Endothelial cell of umbilical vein (primary cell): ENCODE measurements at regions not wholly inside any gene's neighbourhood (a gene's known extent, or its start where the extent isn't known, plus 50 kb on each side); places are given as distances from the start of the nearest gene placed in this dataset.

ENCODE experiments used
- BruUV-seq: library from RNA; stranded (reverse); fragments of 400-500 nt; replicated peaks from 2 replicates; lab custom pipeline; 2021; lab: Mats Ljungman, UMichigan
- CTCF ChIA-PET: fragments of 300-600, 350-600 bp; sonication (Branson Sonifier 250); formaldehyde crosslinking; loops from one replicate; lab custom pipeline; 2021; ENCODE audit warnings: antibody characterized with exemption, inconsistent platforms; lab: Charles Lee
- POLR2A ChIA-PET: fragments of 300-600, 350-600 bp; sonication (Branson Sonifier 250); formaldehyde crosslinking; loops from one replicate; lab custom pipeline; 2021; ENCODE audit warnings: antibody characterized with exemption, inconsistent platforms; lab: Charles Lee
- DNase-seq: peaks from one replicate; pipeline ENCODE4 v3.0.0-alpha.2; 2011; ENCODE audit warnings: low read depth, low spot score
- FAIRE-seq: peaks from 2 replicates; lab custom pipeline; 2011; peaks lifted over from hg19 to GRCh38; lab: Jason Lieb, UNC
- H2AFZ ChIP-seq: 2 replicates; pipeline ENCODE4 v1.6.0; 2012; ENCODE audit warnings: low read depth, low read length, control low read depth, inconsistent platforms
- H3K27ac ChIP-seq: 2 replicates; pipeline ENCODE4 v1.5.1; 2011; ENCODE audit warnings: low read depth, mild to moderate bottlenecking, control low read depth, low read length, moderate library complexity; ENCODE audit not compliant: insufficient read depth
- H3K27me3 ChIP-seq, 2 experiments: 2 replicates each; pipeline versions ENCODE4 v1.6.0 to v1.6.1; 2011; ENCODE audit warnings: low read length in 2 of 2, mixed read lengths in 1 of 2; ENCODE audit not compliant: control insufficient read depth in 2 of 2, insufficient read depth in 2 of 2
- H3K36me3 ChIP-seq, 2 experiments: 2 replicates in 1 of 2; 3 replicates in 1 of 2; pipeline ENCODE4 v1.5.1; 2011; ENCODE audit warnings: low read length in 2 of 2, mild to moderate bottlenecking in 1 of 2, moderate library complexity in 1 of 2; ENCODE audit not compliant: control insufficient read depth in 2 of 2, insufficient read depth in 2 of 2; ENCODE audit errors: extremely low read depth in 1 of 2
- H3K4me1 ChIP-seq: 3 replicates; pipeline ENCODE4 v1.5.1; 2011; ENCODE audit warnings: mild to moderate bottlenecking, low read length; ENCODE audit not compliant: control insufficient read depth, insufficient read depth; ENCODE audit errors: extremely low read depth
- H3K4me2 ChIP-seq: 2 replicates; pipeline ENCODE4 v1.6.1; 2011; ENCODE audit warnings: low read length, control low read depth, mixed read lengths; ENCODE audit not compliant: insufficient read depth
- H3K4me3 ChIP-seq, 3 experiments: fragments of 200-600 bp in 1 of 3; sonication (generic), shearing (Covaris generic) in 1 of 3; replicated peaks in 1 of 3; 2 replicates each; pipeline ENCODE4 v1.5.1; 2011 to 2016; ENCODE audit warnings: control low read depth in 3 of 3, low read length in 3 of 3, mild to moderate bottlenecking in 2 of 3, inconsistent platforms in 1 of 3, low read depth in 1 of 3, moderate library complexity in 1 of 3; ENCODE audit not compliant: insufficient read depth in 1 of 3
- H3K79me2 ChIP-seq: 2 replicates; pipeline ENCODE4 v1.6.0; 2012; ENCODE audit warnings: low read length, inconsistent platforms; ENCODE audit not compliant: control insufficient read depth, insufficient read depth
- H3K9ac ChIP-seq: replicated peaks from 2 replicates; pipeline ENCODE3; 2011; ENCODE audit warnings: low read length, control low read depth; ENCODE audit not compliant: insufficient read depth; ENCODE audit errors: extremely low read depth
- H3K9me1 ChIP-seq: replicated peaks from 3 replicates; pipeline ENCODE4 v1.6.0; 2011; ENCODE audit warnings: mild to moderate bottlenecking, low read length; ENCODE audit not compliant: control insufficient read depth, insufficient read depth; ENCODE audit errors: extremely low read depth
- H3K9me3 ChIP-seq: replicated peaks from 2 replicates; pipeline ENCODE4 v1.5.1; 2012; ENCODE audit warnings: low read length, inconsistent platforms; ENCODE audit not compliant: control insufficient read depth, insufficient read depth
- H4K20me1 ChIP-seq: replicated peaks from 2 replicates; pipeline ENCODE3; 2011; ENCODE audit warnings: mild to moderate bottlenecking, low read length; ENCODE audit not compliant: control insufficient read depth, insufficient read depth; ENCODE audit errors: extremely low read depth
- EZH2 ChIP-seq: IDR thresholded peaks from 2 replicates; pipeline ENCODE4 v1.6.1; 2012; ENCODE audit warnings: borderline replicate concordance, low read depth, mild to moderate bottlenecking, moderate library complexity, low read length, inconsistent platforms; ENCODE audit not compliant: severe bottlenecking
- GATA2 ChIP-seq: IDR thresholded peaks from 2 replicates; pipeline ENCODE4 v1.7.0; 2011; ENCODE audit warnings: low read depth, mild to moderate bottlenecking, moderate library complexity, mixed read lengths, low read length; ENCODE audit not compliant: insufficient read length, insufficient read depth
- JUN ChIP-seq: IDR thresholded peaks from 2 replicates; pipeline ENCODE4 v1.6.1; 2011; ENCODE audit warnings: borderline replicate concordance, low read depth; ENCODE audit not compliant: insufficient read length, insufficient read depth
- MYC ChIP-seq: IDR thresholded peaks from one replicate; pipeline ENCODE4 v1.6.1; 2011; ENCODE audit warnings: mild to moderate bottlenecking, low read depth, low read length
- POLR2A ChIP-seq: IDR thresholded peaks from 2 replicates; pipeline ENCODE4 v1.6.1; 2012; ENCODE audit warnings: low read depth, mild to moderate bottlenecking, control low read depth, low read length
- POLR2AphosphoS5 ChIP-seq: IDR thresholded peaks from 2 replicates; pipeline ENCODE4 v1.6.1; 2012; ENCODE audit warnings: low read depth, mild to moderate bottlenecking, control low read depth, low read length, moderate library complexity; ENCODE audit not compliant: insufficient read depth
- dilution Hi-C: fragments of 300-500 bp; cut with MboI; formaldehyde crosslinking; loops from one replicate; pipeline ENCODE4 v1.15.0; 2019; ENCODE audit warnings: low sequenced_read_pairs; ENCODE audit not compliant: extremely low pct_ligation_motif_present
- intact Hi-C: fragments of 100-400 bp; cut with micrococcal nuclease; formaldehyde crosslinking; loops from one replicate; pipeline ENCODE4 v1.10.0; 2022
- TF ChIP-seq, protein P1 (sequence below): IDR thresholded peaks from 2 replicates; pipeline ENCODE4 v1.6.1; 2011; ENCODE audit not compliant: insufficient read depth, insufficient read length
- TF ChIP-seq, protein P2 (sequence below), 2 donors: IDR thresholded peaks; 1 replicate in 1 of 2; 2 replicates in 1 of 2; pipeline ENCODE4 v1.5.1; 2011; ENCODE audit warnings: low read length in 2 of 2, mild to moderate bottlenecking in 2 of 2, moderate library complexity in 2 of 2, control low read depth in 1 of 2, inconsistent platforms in 1 of 2, low read depth in 1 of 2; ENCODE audit not compliant: insufficient read depth in 1 of 2; ENCODE audit errors: extremely low read depth in 1 of 2

DNA sequence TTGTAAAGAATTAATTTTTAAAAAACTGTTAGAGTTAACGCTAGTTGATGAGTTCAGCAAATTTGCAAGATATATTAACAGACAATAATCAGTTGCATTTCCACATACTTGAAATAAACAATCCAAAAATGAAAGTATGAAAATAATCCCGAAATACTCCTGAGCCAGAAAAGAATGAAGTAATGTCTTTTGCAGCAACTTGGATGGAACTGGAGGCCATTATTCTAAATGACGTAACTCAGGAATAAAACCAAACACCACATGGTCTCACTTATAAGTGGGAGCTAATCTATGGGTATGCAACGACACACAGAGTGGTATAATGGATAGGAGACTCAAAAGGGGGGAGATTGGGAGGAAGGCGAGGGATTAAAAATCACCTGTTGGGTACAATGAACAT lies 872.9 kb upstream of the GJE1 start:
- no peaks in the 10 kb centered on the region for H3K27me3 ChIP-seq
- dilution Hi-C loops = no loop called here
- no peak overlapping the region for H2AFZ ChIP-seq
- no peaks in the 10 kb centered on the region for H3K9me1 ChIP-seq
- no peak overlapping the region for H3K27ac ChIP-seq
- no peaks in the 10 kb centered on the region for H3K36me3 ChIP-seq
- no TSS peak for BruUV-seq
- H3K79me2 ChIP-seq = no peaks in the 10 kb centered on the region
- no peaks in the 10 kb centered on the region for H3K4me1 ChIP-seq
- no peak overlapping the region for H3K4me2 ChIP-seq
- no peak for DNase-seq
- H3K4me3 ChIP-seq = no peak overlapping the region
- ChIA-PET POLR2A (no interaction called here), CTCF (no interaction called here)
- TF ChIP-seq MYC = no peak
- no peak for TF ChIP-seq JUN
- no peak for TF ChIP-seq POLR2AphosphoS5
- TF ChIP-seq GATA2 = no peak
- TF ChIP-seq EZH2 = no peak
- TF ChIP-seq POLR2A = no peak
- TF ChIP-seq, protein P1, sequence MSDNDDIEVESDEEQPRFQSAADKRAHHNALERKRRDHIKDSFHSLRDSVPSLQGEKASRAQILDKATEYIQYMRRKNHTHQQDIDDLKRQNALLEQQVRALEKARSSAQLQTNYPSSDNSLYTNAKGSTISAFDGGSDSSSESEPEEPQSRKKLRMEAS = no peak
- TF ChIP-seq, protein P2, sequence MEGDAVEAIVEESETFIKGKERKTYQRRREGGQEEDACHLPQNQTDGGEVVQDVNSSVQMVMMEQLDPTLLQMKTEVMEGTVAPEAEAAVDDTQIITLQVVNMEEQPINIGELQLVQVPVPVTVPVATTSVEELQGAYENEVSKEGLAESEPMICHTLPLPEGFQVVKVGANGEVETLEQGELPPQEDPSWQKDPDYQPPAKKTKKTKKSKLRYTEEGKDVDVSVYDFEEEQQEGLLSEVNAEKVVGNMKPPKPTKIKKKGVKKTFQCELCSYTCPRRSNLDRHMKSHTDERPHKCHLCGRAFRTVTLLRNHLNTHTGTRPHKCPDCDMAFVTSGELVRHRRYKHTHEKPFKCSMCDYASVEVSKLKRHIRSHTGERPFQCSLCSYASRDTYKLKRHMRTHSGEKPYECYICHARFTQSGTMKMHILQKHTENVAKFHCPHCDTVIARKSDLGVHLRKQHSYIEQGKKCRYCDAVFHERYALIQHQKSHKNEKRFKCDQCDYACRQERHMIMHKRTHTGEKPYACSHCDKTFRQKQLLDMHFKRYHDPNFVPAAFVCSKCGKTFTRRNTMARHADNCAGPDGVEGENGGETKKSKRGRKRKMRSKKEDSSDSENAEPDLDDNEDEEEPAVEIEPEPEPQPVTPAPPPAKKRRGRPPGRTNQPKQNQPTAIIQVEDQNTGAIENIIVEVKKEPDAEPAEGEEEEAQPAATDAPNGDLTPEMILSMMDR (IDR thresholded peaks at IDR 0.05; ENCODE audit: extremely low read depth in 1 of 2, insufficient read depth in 1 of 2, low read depth in 1 of 2, low read length in 2 of 2) = no peak
- H4K20me1 ChIP-seq = no peaks in the 10 kb centered on the region
- FAIRE-seq = no peak
- H3K9ac ChIP-seq = no peak overlapping the region
- intact Hi-C loops = no loop called here
- H3K9me3 ChIP-seq = no peaks in the 10 kb centered on the region
